Neural crest cell (in vitro differentiated cells): ENCODE measurements at regions not wholly inside any gene's neighbourhood (a gene's known extent, or its start where the extent isn't known, plus 50 kb on each side); places are given as distances from the start of the nearest gene placed in this dataset.

Experiments
- DNase-seq: peaks from one replicate; pipeline ENCODE4 v3.0.0; 2021; ENCODE audit warnings: low read depth, mixed read lengths, low spot score
- H3K27ac Mint-ChIP-seq: one replicate; pipeline ENCODE4 v1.8.0; 2021; ENCODE audit warnings: mild to moderate bottlenecking, mixed read lengths; ENCODE audit not compliant: unreplicated experiment
- H3K27me3 Mint-ChIP-seq: 2 replicates; pipeline ENCODE4 v1.8.0; 2021; ENCODE audit warnings: low read depth, mild to moderate bottlenecking, mixed read lengths
- H3K36me3 Mint-ChIP-seq: 2 replicates; pipeline ENCODE4 v1.8.0; 2021; ENCODE audit warnings: low read depth, mild to moderate bottlenecking, mixed read lengths
- H3K4me1 Mint-ChIP-seq: 2 replicates; pipeline ENCODE4 v1.8.0; 2021; ENCODE audit warnings: mixed read lengths
- H3K4me3 Mint-ChIP-seq: one replicate; pipeline ENCODE4 v1.8.0; 2021; ENCODE audit warnings: mild to moderate bottlenecking, mixed read lengths
- H3K9me3 Mint-ChIP-seq: 2 replicates; pipeline ENCODE4 v1.8.0; 2021; ENCODE audit warnings: mixed read lengths
- CTCF ChIP-seq: fragments of 200-600 bp; sonication (generic); conservative IDR thresholded peaks from 2 replicates; pipeline ENCODE4 v1.5.0; 2021; ENCODE audit warnings: antibody characterized with exemption, mild to moderate bottlenecking

DNA sequence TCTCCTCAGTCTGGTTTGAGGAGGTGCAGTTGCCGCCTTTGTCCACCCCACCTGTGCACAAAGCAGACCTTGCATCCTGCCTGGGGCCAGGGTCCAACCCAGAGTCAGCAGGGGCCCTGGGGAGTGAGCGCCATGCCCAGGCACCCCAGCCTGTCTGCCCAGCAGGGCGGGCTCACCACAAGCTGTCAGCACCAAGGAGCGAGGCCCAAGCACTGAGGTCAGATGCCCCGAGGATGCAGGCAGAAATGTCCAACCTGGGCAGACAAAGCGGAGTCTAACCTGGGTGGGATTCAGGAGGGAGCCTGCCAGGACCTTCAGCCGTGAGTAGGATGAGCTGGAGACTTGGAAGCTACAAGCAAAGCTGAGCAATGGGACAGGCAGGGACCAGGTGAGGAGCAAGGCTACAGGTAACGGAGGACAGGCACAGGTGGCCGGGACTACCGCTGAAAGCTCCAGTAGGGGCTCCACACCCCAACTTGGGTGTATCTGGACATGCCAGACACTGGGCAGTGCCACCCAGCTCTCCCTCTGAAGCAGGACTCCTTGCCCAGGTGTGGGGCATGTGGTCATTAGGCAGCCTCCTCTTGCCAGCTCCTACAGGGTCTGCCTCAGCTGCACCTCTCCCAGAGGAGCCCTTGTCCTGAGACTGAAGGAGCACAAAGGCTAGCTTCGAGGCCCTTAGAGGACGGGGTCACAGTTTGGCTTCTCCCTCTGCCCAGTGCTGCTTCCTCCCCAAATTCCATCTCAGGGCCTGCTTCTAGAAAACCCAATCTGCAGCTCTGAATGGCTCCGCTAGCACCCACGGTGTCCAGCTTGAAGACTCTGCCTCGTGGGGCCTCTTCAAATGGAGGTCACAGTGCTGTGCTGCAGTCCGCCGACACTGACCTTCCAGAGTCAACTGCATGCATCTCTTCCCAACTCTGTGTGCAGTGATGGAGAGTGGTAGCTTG is 210.6 kb upstream of the CDYL start:
- no peak overlapping the region for H3K4me3 Mint-ChIP-seq
- no peaks in the 10 kb centered on the region for H3K36me3 Mint-ChIP-seq
- peaks cover 11% of the 10 kb centered on the region for H3K4me1 Mint-ChIP-seq
- H3K27ac Mint-ChIP-seq: no peak overlapping the region
- TF ChIP-seq CTCF: no peak
- DNase-seq: no peak
- H3K27me3 Mint-ChIP-seq: no peaks in the 10 kb centered on the region
- H3K9me3 Mint-ChIP-seq: no peaks in the 10 kb centered on the region

GRCh38 chr6:4564801-4565271 is 211.4 kb upstream of the CDYL start:
- no peaks in the 10 kb centered on the region for H3K27me3 Mint-ChIP-seq
- H3K4me1 Mint-ChIP-seq: peaks cover 11% of the 10 kb centered on the region
- no peak for DNase-seq
- TF ChIP-seq CTCF: no peak
- no peaks in the 10 kb centered on the region for H3K36me3 Mint-ChIP-seq
- no peaks in the 10 kb centered on the region for H3K9me3 Mint-ChIP-seq
- H3K4me3 Mint-ChIP-seq: no peak overlapping the region
- H3K27ac Mint-ChIP-seq: no peak overlapping the region

DNA sequence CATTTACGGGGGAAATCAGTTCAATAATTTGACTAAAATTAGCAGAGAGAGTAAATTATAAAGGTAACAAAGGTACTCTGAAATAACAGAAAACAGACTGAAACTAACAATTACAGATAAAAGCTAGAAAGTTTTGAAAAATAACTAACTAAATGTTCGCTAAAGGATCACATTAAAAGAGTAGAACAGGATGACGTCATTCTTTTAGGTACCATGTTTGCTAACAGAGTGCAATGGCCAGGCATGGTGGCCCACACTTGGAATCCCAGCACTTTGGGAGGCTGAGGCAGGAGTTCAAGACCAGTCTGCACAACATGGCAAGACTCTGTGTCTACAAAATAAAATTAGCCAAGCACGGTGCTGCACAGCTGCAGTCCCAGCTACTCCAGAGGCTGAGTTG is 212.3 kb upstream of the CDYL start:
- no peak for DNase-seq
- no peak for TF ChIP-seq CTCF
- Mint-ChIP-seq H3K27ac (no peak overlapping the region), H3K9me3 (no peaks in the 10 kb centered on the region), H3K36me3 (no peaks in the 10 kb centered on the region), H3K4me1 (peaks cover 11% of the 10 kb centered on the region), H3K27me3 (no peaks in the 10 kb centered on the region), H3K4me3 (no peak overlapping the region)

- Mint-ChIP-seq H3K4me1 (peaks cover 11% of the 10 kb centered on the region), H3K27me3 (no peaks in the 10 kb centered on the region), H3K4me3 (no peak overlapping the region), H3K9me3 (no peaks in the 10 kb centered on the region), H3K27ac (peak overlapping the region; percentile 70), H3K36me3 (no peaks in the 10 kb centered on the region)
- TF ChIP-seq CTCF: no peak
- DNase-seq: no peak
Measured at GRCh38 chr6:4563156-4563555, 213.0 kb upstream of the CDYL start.

DNA sequence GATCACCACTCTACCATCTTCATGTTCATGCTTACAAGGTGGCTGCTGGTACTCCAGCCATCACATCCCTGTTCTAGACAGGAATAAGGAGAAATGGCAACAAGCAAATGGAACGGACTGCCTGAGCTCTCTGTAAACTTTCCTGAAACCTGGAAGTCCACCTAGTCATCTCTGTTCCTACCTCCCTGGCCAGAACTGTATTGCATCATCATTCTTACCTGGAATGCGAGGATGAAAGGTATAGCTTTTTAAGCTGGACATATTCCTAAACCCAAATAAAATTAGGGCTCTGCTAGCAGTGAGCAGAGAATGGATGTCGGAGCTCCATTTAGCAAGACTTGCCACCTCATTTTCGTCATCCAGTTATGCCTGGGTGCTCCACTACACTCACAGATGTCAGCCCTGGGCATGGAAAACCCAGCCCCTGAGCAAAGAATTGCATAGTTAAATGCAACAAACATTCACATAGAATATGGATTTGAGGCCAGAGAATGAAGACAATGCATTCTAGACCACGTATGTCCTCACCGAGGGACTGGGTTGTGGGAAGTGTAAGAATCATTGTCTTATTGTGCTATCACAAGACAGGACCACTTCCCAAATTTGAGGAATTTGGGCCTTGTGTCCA is 214.3 kb upstream of the CDYL start:
- Mint-ChIP-seq H3K36me3 (no peaks in the 10 kb centered on the region), H3K27me3 (no peaks in the 10 kb centered on the region), H3K4me1 (peaks cover 7% of the 10 kb centered on the region), H3K4me3 (no peak overlapping the region), H3K9me3 (no peaks in the 10 kb centered on the region), H3K27ac (no peak overlapping the region)
- no peak for DNase-seq
- TF ChIP-seq CTCF: no peak
